K562 (cell line): ENCODE measurements at regions not wholly inside any gene's neighbourhood (a gene's known extent, or its start where the extent isn't known, plus 50 kb on each side); places are given as distances from the start of the nearest gene placed in this dataset.

Source experiments
- ATAC-seq: fragments of 200-7000 bp; cut with Tn5 transposase; 3 replicates; pipeline ENCODE4 v1.9.1; 2020; ENCODE audit warnings: moderate library complexity
- BruUV-seq: library from RNA; stranded (reverse); fragments of 400-500 nt; replicated peaks from 2 replicates; lab custom pipeline; 2021; lab: Mats Ljungman, UMichigan
- CTCF ChIA-PET: fragments of 300-600 bp; formaldehyde crosslinking; extraction: SDS; loops from one replicate; lab custom pipeline; 2021; ENCODE audit warnings: low intra/inter-chr PET ratio; lab: Yijun Ruan, JAX
- POLR2A ChIA-PET: fragments of 300-600, 350-650 bp; sonication (Branson Sonifier 250); formaldehyde crosslinking; extraction: SDS; loops from one replicate; lab custom pipeline; 2021; ENCODE audit warnings: antibody characterized with exemption, inconsistent platforms; lab: Yijun Ruan, JAX
- DNase-seq, 4 experiments: peaks; one replicate each; pipeline versions ENCODE4 v3.0.0 to v3.0.0-alpha.2; 2011 to 2018; ENCODE audit warnings: low spot score in 3 of 4, mixed read lengths in 3 of 4; ENCODE audit errors: extremely low read depth in 1 of 4
- FAIRE-seq: peaks from 2 replicates; lab custom pipeline; 2011; peaks lifted over from hg19 to GRCh38; lab: Jason Lieb, UNC
- H2AFZ ChIP-seq: 2 replicates; pipeline ENCODE4 v1.6.0; 2011; ENCODE audit warnings: low read depth, low read length, control low read depth, inconsistent platforms
- H3K27ac ChIP-seq: fragments of 200-600 bp; 3 replicates; pipeline ENCODE4 v1.8.0; 2011; ENCODE audit warnings: low read depth, mild to moderate bottlenecking, control low read depth, inconsistent platforms, low read length, moderate library complexity, mixed read lengths; ENCODE audit errors: extremely low read depth
- H3K27me3 ChIP-seq, 2 experiments: fragments of 300-600 bp in 1 of 2; 2 replicates in 1 of 2; 3 replicates in 1 of 2; pipeline versions ENCODE4 v1.6.0 to v1.8.0; 2011; ENCODE audit warnings: inconsistent platforms in 2 of 2, low read length in 2 of 2, mild to moderate bottlenecking in 1 of 2, mixed read lengths in 1 of 2, moderate library complexity in 1 of 2; ENCODE audit not compliant: control insufficient read depth in 2 of 2, insufficient read depth in 2 of 2
- H3K36me3 ChIP-seq: fragments of 300-600 bp; 3 replicates; pipeline ENCODE4 v1.8.0; 2011; ENCODE audit warnings: mild to moderate bottlenecking, low read length, inconsistent platforms; ENCODE audit not compliant: control insufficient read depth, insufficient read depth
- H3K4me1 ChIP-seq, 2 experiments: fragments of 200-600 bp in 1 of 2; replicated peaks in 1 of 2; 2 replicates in 1 of 2; 3 replicates in 1 of 2; pipeline versions ENCODE4 v1.5.1 to v1.8.0; 2011; ENCODE audit warnings: inconsistent platforms in 2 of 2, low read length in 2 of 2, mild to moderate bottlenecking in 1 of 2, mixed read lengths in 1 of 2, moderate library complexity in 1 of 2; ENCODE audit not compliant: control insufficient read depth in 2 of 2, insufficient read depth in 2 of 2
- H3K4me2 ChIP-seq: 2 replicates; pipeline ENCODE4 v1.6.1; 2011; ENCODE audit warnings: low read length, control low read depth, inconsistent platforms, mixed read lengths; ENCODE audit not compliant: insufficient read depth
- H3K4me3 ChIP-seq: fragments of 200-600 bp; sonication (generic), shearing (Covaris generic); 2 replicates; pipeline ENCODE4 v1.5.1; 2016; ENCODE audit warnings: control low read depth, inconsistent platforms
- H3K79me2 ChIP-seq: fragments of 200-600 bp; 3 replicates; pipeline ENCODE4 v1.8.0; 2011; ENCODE audit warnings: low read length, inconsistent platforms; ENCODE audit not compliant: control insufficient read depth, insufficient read depth
- H3K9ac ChIP-seq, 2 experiments: 2 replicates each; pipeline versions ENCODE4 v1.6.0 to v1.6.1; 2011; ENCODE audit warnings: low read depth in 2 of 2, low read length in 2 of 2, control low read depth in 1 of 2, inconsistent platforms in 1 of 2, mild to moderate bottlenecking in 1 of 2, mixed read lengths in 1 of 2; ENCODE audit not compliant: insufficient read depth in 1 of 2
- H3K9me1 ChIP-seq: one replicate; pipeline ENCODE4 v1.6.0; 2011; ENCODE audit warnings: inconsistent platforms, mild to moderate bottlenecking, low read length, moderate library complexity; ENCODE audit not compliant: control insufficient read depth, insufficient read depth
- H3K9me3 ChIP-seq: replicated peaks from 2 replicates; pipeline ENCODE4 v1.5.1; 2011; ENCODE audit warnings: low read depth, low read length, inconsistent platforms; ENCODE audit not compliant: control insufficient read depth, insufficient read depth
- H4K20me1 ChIP-seq: replicated peaks from 2 replicates; pipeline ENCODE4 v1.6.1; 2011; ENCODE audit warnings: low read length, inconsistent platforms, mixed read lengths; ENCODE audit not compliant: control insufficient read depth, insufficient read depth
- ARHGAP35 ChIP-seq: fragments of 450-650 bp; IDR thresholded peaks from 2 replicates; pipeline ENCODE4 v1.6.1; 2018; ENCODE audit not compliant: partially characterized antibody
- CBX3 ChIP-seq, 2 experiments: IDR thresholded peaks; 1 replicate in 1 of 2; 2 replicates in 1 of 2; pipeline ENCODE4 v1.6.1; 2012; ENCODE audit warnings: inconsistent platforms in 2 of 2, low read length in 2 of 2, borderline replicate concordance in 1 of 2, control low read depth in 1 of 2
- GABPA ChIP-seq: fragments of 200-800 bp; sonication (Bioruptor generic); conservative IDR thresholded peaks from 2 replicates; pipeline ENCODE4 v1.6.1; 2016; ENCODE audit warnings: low read depth, missing genetic modification characterization, missing compliant biosample characterization
- NEUROD1 ChIP-seq: fragments of 150-350 bp; IDR thresholded peaks from 2 replicates; pipeline ENCODE4 v1.6.1; 2014; ENCODE audit warnings: borderline replicate concordance, low read length, low read depth; ENCODE audit not compliant: partially characterized antibody
- TAF15 ChIP-seq: fragments of 200-400 bp; formaldehyde crosslinking; IDR thresholded peaks from 2 replicates; pipeline ENCODE4 v1.6.1; 2017; ENCODE audit warnings: mild to moderate bottlenecking, low read depth, low read length, moderate library complexity
- TRIM28 ChIP-seq: fragments of 450-650 bp; IDR thresholded peaks from 2 replicates; pipeline ENCODE4 v1.6.1; 2017
- ZKSCAN1 ChIP-seq: fragments of 150-350 bp; IDR thresholded peaks from 2 replicates; pipeline ENCODE4 v1.6.1; 2016; ENCODE audit warnings: low read depth, low read length
- ZNF583 ChIP-seq: fragments of 250-450 bp; sonication (Bioruptor Pico); IDR thresholded peaks from 2 replicates; pipeline ENCODE4 v1.4.0; 2020
- ZNF699 ChIP-seq: fragments of 250-450 bp; sonication (Bioruptor Pico); IDR thresholded peaks from 2 replicates; pipeline ENCODE4 v1.8.0; 2021; ENCODE audit warnings: mild to moderate bottlenecking, moderate library complexity; ENCODE audit not compliant: insufficient replicate concordance
- ZNF76 ChIP-seq: fragments of 250-450 bp; sonication (Bioruptor Pico); IDR thresholded peaks from 2 replicates; pipeline ENCODE4 v1.4.0; 2020; ENCODE audit warnings: mild to moderate bottlenecking, moderate library complexity, borderline replicate concordance
- ZNF764 ChIP-seq: fragments of 250-450 bp; sonication (Bioruptor Pico); IDR thresholded peaks from 2 replicates; pipeline ENCODE4 v1.4.0; 2020; ENCODE audit warnings: low read depth, mild to moderate bottlenecking, moderate library complexity
- WGBS: fragments of 100-300 bp; shearing (Covaris generic); methylation state at CpG from one replicate; pipeline ENCODE4 v1.1.6; 2016; ENCODE audit warnings: low coverage, mixed read lengths; ENCODE audit not compliant: insufficient coverage; ENCODE audit errors: missing lambda C conversion rate; 5-methylcytosine and 5-hydroxymethylcytosine counted together
- in situ Hi-C: fragments of 300-500 bp; cut with MboI; formaldehyde crosslinking; loops from 4 replicates; pipeline ENCODE4 v1.15.0; 2018; ENCODE audit warnings: inconsistent platforms, mixed read lengths
- intact Hi-C: fragments of 100-400 bp; cut with micrococcal nuclease; formaldehyde crosslinking; loops from 2 replicates; pipeline ENCODE4 v1.14.2; 2022
- TF ChIP-seq, protein P1 (sequence below): sonication (generic); formaldehyde crosslinking; IDR thresholded peaks from 2 replicates; pipeline ENCODE4 v1.8.0; 2023; ENCODE audit warnings: missing genetic modification reagents, mild to moderate bottlenecking, borderline replicate concordance

DNA sequence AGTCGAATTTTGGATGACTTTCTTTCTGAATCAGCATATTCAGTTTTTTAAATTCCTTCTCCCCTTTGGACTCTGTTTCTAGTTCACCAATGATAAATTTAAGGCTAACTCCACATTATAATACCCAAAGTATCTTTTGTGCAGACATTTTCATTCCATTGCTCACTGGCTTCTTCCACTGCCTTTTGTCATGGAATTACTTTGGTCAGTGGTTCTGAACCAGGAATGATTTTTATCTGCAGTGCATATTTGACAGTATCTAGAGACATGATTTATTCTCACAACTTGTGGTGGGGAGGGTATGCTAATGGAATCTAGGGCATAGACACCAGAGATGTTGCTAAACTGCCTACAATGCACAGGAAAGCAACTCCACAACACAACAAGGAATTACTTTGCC lies 234.4 kb upstream of the PRKD1 start:
- DNase-seq (no peak), FAIRE-seq (no peak), ATAC-seq (no peak)
- no TSS peak for BruUV-seq
- 0% methylated on average over 1 of the region's 1 CpG for WGBS
- ChIA-PET CTCF (no interaction called here), POLR2A (no interaction called here)
- no peaks in the 10 kb centered on the region for H3K27me3 ChIP-seq
- H3K27ac ChIP-seq = no peak overlapping the region
- no peaks in the 10 kb centered on the region for H3K79me2 ChIP-seq
- H3K9ac ChIP-seq = no peak overlapping the region
- TF ChIP-seq ZNF583 (CRISPR knock-in tag) (no peak), GABPA (no peak), TRIM28 (no peak), CBX3 (IDR thresholded peaks at IDR 0.05; ENCODE audit: borderline replicate concordance in 1 of 2, low read length in 2 of 2) (no peak), ZNF764 (CRISPR knock-in tag) (no peak)
- no peaks in the 10 kb centered on the region for H3K4me1 ChIP-seq
- no peaks in the 10 kb centered on the region for H3K9me1 ChIP-seq
- H3K9me3 ChIP-seq = no peaks in the 10 kb centered on the region
- H2AFZ ChIP-seq = no peak overlapping the region
- H4K20me1 ChIP-seq = no peaks in the 10 kb centered on the region
- H3K4me3 ChIP-seq = no peak overlapping the region
- intact Hi-C loops (no loop called here), in situ Hi-C loops (no loop called here)
- H3K4me2 ChIP-seq = no peak overlapping the region
- no peaks in the 10 kb centered on the region for H3K36me3 ChIP-seq

DNA sequence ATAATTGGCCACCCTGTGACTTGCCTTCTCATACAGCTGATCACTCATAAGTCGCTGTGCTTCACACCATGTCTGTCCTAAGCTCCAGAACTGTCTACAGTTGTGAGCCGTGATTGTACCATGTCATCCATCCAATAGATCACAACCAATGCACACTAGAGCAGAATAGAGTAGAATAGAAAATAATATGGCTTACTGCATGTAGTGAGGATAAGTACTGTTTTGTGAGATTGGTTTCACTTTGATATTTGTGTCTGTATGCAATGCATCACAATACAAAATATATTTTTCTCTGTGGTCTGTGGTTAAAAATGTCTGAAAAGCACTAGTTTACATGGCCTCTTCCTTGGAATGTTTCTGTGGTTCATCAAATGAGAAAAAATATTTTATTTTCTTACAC lies 237.6 kb upstream of the PRKD1 start:
- in situ Hi-C loops = no loop called here
- Histone ChIP-seq H2AFZ (no peak overlapping the region), H3K4me1 (no peaks in the 10 kb centered on the region), H3K9me1 (no peaks in the 10 kb centered on the region), H3K36me3 (no peaks in the 10 kb centered on the region), H4K20me1 (no peaks in the 10 kb centered on the region), H3K27me3 (no peaks in the 10 kb centered on the region), H3K9me3 (no peaks in the 10 kb centered on the region), H3K79me2 (no peaks in the 10 kb centered on the region), H3K27ac (no peak overlapping the region), H3K4me2 (no peak overlapping the region), H3K9ac (no peak overlapping the region), H3K4me3 (no peak overlapping the region)
- POLR2A ChIA-PET = no interaction called here
- CTCF ChIA-PET = no interaction called here
- 0% methylated on average over 2 of the region's 2 CpGs for WGBS
- intact Hi-C loops = no loop called here
- no TSS peak for BruUV-seq
- DNase-seq (no peak), ATAC-seq (no peak), FAIRE-seq (no peak)
- no peak for TF ChIP-seq NEUROD1
- no peak for TF ChIP-seq ZNF699 (CRISPR knock-in tag)
- no peak for TF ChIP-seq ZKSCAN1
- no peak for TF ChIP-seq ARHGAP35
- TF ChIP-seq ZNF76 (CRISPR knock-in tag) = no peak
- TF ChIP-seq TAF15 = no peak
- TF ChIP-seq, protein P1, sequence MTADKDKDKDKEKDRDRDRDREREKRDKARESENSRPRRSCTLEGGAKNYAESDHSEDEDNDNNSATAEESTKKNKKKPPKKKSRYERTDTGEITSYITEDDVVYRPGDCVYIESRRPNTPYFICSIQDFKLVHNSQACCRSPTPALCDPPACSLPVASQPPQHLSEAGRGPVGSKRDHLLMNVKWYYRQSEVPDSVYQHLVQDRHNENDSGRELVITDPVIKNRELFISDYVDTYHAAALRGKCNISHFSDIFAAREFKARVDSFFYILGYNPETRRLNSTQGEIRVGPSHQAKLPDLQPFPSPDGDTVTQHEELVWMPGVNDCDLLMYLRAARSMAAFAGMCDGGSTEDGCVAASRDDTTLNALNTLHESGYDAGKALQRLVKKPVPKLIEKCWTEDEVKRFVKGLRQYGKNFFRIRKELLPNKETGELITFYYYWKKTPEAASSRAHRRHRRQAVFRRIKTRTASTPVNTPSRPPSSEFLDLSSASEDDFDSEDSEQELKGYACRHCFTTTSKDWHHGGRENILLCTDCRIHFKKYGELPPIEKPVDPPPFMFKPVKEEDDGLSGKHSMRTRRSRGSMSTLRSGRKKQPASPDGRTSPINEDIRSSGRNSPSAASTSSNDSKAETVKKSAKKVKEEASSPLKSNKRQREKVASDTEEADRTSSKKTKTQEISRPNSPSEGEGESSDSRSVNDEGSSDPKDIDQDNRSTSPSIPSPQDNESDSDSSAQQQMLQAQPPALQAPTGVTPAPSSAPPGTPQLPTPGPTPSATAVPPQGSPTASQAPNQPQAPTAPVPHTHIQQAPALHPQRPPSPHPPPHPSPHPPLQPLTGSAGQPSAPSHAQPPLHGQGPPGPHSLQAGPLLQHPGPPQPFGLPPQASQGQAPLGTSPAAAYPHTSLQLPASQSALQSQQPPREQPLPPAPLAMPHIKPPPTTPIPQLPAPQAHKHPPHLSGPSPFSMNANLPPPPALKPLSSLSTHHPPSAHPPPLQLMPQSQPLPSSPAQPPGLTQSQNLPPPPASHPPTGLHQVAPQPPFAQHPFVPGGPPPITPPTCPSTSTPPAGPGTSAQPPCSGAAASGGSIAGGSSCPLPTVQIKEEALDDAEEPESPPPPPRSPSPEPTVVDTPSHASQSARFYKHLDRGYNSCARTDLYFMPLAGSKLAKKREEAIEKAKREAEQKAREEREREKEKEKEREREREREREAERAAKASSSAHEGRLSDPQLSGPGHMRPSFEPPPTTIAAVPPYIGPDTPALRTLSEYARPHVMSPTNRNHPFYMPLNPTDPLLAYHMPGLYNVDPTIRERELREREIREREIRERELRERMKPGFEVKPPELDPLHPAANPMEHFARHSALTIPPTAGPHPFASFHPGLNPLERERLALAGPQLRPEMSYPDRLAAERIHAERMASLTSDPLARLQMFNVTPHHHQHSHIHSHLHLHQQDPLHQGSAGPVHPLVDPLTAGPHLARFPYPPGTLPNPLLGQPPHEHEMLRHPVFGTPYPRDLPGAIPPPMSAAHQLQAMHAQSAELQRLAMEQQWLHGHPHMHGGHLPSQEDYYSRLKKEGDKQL (CRISPR knock-in tag) = no peak
